ENCODE measurements at regions not wholly inside any gene's neighbourhood (a gene's known extent, or its start where the extent isn't known, plus 50 kb on each side); places are given as distances from the start of the nearest gene placed in this dataset.

- TF ChIP-seq POLR2AphosphoS5 (IDR thresholded peaks at IDR 0.05; ENCODE audit: low read depth, low read length): no peak
- no peak for TF ChIP-seq POLR2A (IDR thresholded peaks at IDR 0.05; ENCODE audit: low read depth, low read length)
- TF ChIP-seq SPI1 (IDR thresholded peaks at IDR 0.05; ENCODE audit: low read depth, low read length): no peak
- TF ChIP-seq TAF1 (IDR thresholded peaks at IDR 0.05; ENCODE audit: low read depth, low read length): no peak
Measured at GRCh38 chr2:41694536-41695049, 353.2 kb upstream of the PKDCC start.
